ENCODE measurements at regions not wholly inside any gene's neighbourhood (a gene's known extent, or its start where the extent isn't known, plus 50 kb on each side); places are given as distances from the start of the nearest gene placed in this dataset.
"Not testable (repeated sequence)": the region's sequence is repeated elsewhere in the genome, so short reads cannot be mapped to it uniquely, and the experiment has no call there.

- no peak for DNase-seq
- intact Hi-C loops (cut with DNase I), result no loop called here
Measured at GRCh38 chr10:34058845-34059614, 724.6 kb upstream of the NRP1 start.

- DNase-seq; intact Hi-C loops (cut with DNase I): not testable (repeated sequence)
Measured at GRCh38 chr10:34055410-34055985, 721.0 kb upstream of the NRP1 start.

GRCh38 chr10:34049887-34050286 lies 715.4 kb upstream of the NRP1 start:
- intact Hi-C loops (cut with DNase I), result no loop called here
- DNase-seq, result no peak

- no peak for DNase-seq
- intact Hi-C loops (cut with DNase I), result no loop called here
Measured at GRCh38 chr10:34049469-34049868, 715.0 kb upstream of the NRP1 start.

GRCh38 chr10:34047389-34047788 lies 712.9 kb upstream of the NRP1 start:
- peak in 1 of 10 donors; percentile 10 for DNase-seq
- intact Hi-C loops (cut with DNase I), result no loop called here

- DNase-seq, result no peak
- intact Hi-C loops (cut with DNase I), result no loop called here
Measured at GRCh38 chr10:34046506-34047034, 712.1 kb upstream of the NRP1 start.

GRCh38 chr10:34045571-34046190 lies 711.2 kb upstream of the NRP1 start:
- intact Hi-C loops (cut with DNase I), result no loop called here
- no peak for DNase-seq

- intact Hi-C loops (cut with DNase I), result no loop called here
- DNase-seq, result no peak
Measured at GRCh38 chr10:34041871-34042270, 707.4 kb upstream of the NRP1 start.

- intact Hi-C loops (cut with DNase I), result no loop called here
- no peak for DNase-seq
Measured at GRCh38 chr10:34037499-34037898, 703.0 kb upstream of the NRP1 start.

GRCh38 chr10:34035241-34035790 lies 700.8 kb upstream of the NRP1 start:
- peak in 1 of 10 donors; percentile 73 for DNase-seq
- intact Hi-C loops (cut with DNase I), result not testable (repeated sequence)

GRCh38 chr10:34033078-34033477 lies 698.6 kb upstream of the NRP1 start:
- intact Hi-C loops (cut with DNase I), result no loop called here
- no peak for DNase-seq

GRCh38 chr10:34032564-34032963 lies 698.1 kb upstream of the NRP1 start:
- no peak for DNase-seq
- intact Hi-C loops (cut with DNase I), result no loop called here

GRCh38 chr10:34031400-34031799 lies 696.9 kb upstream of the NRP1 start:
- peak in 5 of 10 donors; percentile 14 to 84 (median 45) for DNase-seq
- intact Hi-C loops (cut with DNase I), result no loop called here

GRCh38 chr10:34029455-34029854 lies 695.0 kb upstream of the NRP1 start:
- intact Hi-C loops (cut with DNase I), result no loop called here
- peak in 1 of 10 donors; percentile 66 for DNase-seq

- peak in 1 of 10 donors; percentile 44 for DNase-seq
- intact Hi-C loops (cut with DNase I), result no loop called here
Measured at GRCh38 chr10:34028936-34029335, 694.5 kb upstream of the NRP1 start.

- intact Hi-C loops (cut with DNase I), result no loop called here
- DNase-seq, result no peak
Measured at GRCh38 chr10:34024693-34025425, 690.4 kb upstream of the NRP1 start.

- intact Hi-C loops (cut with DNase I), result no loop called here
- no peak for DNase-seq
Measured at GRCh38 chr10:34024282-34024681, 689.8 kb upstream of the NRP1 start.

GRCh38 chr10:34022195-34022594 lies 687.7 kb upstream of the NRP1 start:
- intact Hi-C loops (cut with DNase I), result no loop called here
- no peak for DNase-seq

- DNase-seq, result no peak
- intact Hi-C loops (cut with DNase I), result no loop called here
Measured at GRCh38 chr10:34018784-34019183, 684.3 kb upstream of the NRP1 start.

- intact Hi-C loops (cut with DNase I), result no loop called here
Measured at GRCh38 chr10:34018129-34018528, 683.7 kb upstream of the NRP1 start.

GRCh38 chr10:34017281-34017680 lies 682.8 kb upstream of the NRP1 start:
- DNase-seq, result no peak
- intact Hi-C loops (cut with DNase I), result no loop called here

More at GRCh38 chr10:34018129-34018528, 683.7 kb upstream of the NRP1 start:
- DNase-seq, result no peak
